ENCODE measurements at regions not wholly inside any gene's neighbourhood (a gene's known extent, or its start where the extent isn't known, plus 50 kb on each side); places are given as distances from the start of the nearest gene placed in this dataset.

DNA sequence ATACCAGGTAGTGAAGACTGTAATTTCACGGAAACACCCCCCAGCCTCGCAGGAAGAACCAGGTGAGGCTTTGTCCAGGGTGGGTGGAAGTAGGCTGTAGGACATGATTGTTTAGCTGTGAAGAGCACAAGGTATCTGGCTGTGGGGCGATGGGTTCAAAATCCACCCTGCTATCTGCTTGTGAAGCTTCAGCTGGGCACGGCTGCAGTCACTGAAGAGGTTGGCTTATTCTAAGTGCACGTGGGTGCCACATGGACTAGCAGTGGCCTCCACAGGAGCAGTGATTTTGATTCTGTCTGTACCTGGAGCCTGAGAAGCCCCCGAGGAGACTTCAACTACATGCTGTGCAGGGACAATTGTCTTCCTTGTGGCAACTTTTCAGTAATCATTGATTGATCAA lies 254.1 kb downstream of the FGF9 start (continued):
- TF ChIP-seq, protein P1, sequence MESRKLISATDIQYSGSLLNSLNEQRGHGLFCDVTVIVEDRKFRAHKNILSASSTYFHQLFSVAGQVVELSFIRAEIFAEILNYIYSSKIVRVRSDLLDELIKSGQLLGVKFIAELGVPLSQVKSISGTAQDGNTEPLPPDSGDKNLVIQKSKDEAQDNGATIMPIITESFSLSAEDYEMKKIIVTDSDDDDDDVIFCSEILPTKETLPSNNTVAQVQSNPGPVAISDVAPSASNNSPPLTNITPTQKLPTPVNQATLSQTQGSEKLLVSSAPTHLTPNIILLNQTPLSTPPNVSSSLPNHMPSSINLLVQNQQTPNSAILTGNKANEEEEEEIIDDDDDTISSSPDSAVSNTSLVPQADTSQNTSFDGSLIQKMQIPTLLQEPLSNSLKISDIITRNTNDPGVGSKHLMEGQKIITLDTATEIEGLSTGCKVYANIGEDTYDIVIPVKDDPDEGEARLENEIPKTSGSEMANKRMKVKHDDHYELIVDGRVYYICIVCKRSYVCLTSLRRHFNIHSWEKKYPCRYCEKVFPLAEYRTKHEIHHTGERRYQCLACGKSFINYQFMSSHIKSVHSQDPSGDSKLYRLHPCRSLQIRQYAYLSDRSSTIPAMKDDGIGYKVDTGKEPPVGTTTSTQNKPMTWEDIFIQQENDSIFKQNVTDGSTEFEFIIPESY (IDR thresholded peaks at IDR 0.05; ENCODE audit: extremely low read depth, insufficient replicate concordance, low read length) = no peak

DNA sequence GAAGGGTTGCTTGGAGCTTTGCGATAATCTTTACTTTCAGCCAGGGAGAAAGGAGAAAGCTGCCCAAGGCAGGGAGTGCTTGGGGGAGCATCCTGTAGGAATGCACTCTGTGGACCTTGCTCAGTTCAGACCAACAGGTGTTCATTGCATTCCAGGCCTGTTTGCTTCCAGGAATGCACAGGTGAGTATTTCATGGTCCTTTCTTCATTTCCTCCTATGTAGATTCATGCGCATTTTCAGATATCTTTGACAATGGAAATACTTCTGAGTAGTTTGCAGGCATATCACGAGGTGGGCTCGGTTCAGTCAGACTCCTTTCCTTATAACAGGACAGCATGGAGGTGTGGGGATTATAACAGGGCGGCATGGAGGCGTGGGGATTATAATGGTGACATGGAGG lies 254.8 kb downstream of the FGF9 start:
- RAD21 ChIA-PET (ENCODE audit: low non-redundant PET in 1 of 2, low total read pairs in 2 of 2, uncharacterized antibody in 2 of 2, unreplicated experiment in 2 of 2) = no interaction called here
- no peaks in the 10 kb centered on the region for H3K79me2 ChIP-seq (ENCODE audit: insufficient read depth, low read length)
- H3K4me2 ChIP-seq (ENCODE audit: low read length) = no peak overlapping the region
- H3K4me3 ChIP-seq (replicated peaks in 1 of 2; ENCODE audit: low read depth in 1 of 2, low read length in 2 of 2) = no peak overlapping the region
- H3K27me3 ChIP-seq (ENCODE audit: insufficient read depth, low read length) = no peaks in the 10 kb centered on the region
- H3K9me2 ChIP-seq (ENCODE audit: insufficient read depth) = no peaks in the 10 kb centered on the region
- no peak overlapping the region for H3K9ac ChIP-seq (ENCODE audit: low read length)
- no peaks in the 10 kb centered on the region for H4K20me1 ChIP-seq (ENCODE audit: insufficient read depth)
- POLR2A ChIA-PET = no interaction called here
- H3K27ac ChIP-seq (ENCODE audit: low read depth, low read length) = no peak overlapping the region
- DNase-seq (ENCODE audit: low read depth, low spot score) = no peak
- TF ChIP-seq, protein P2, sequence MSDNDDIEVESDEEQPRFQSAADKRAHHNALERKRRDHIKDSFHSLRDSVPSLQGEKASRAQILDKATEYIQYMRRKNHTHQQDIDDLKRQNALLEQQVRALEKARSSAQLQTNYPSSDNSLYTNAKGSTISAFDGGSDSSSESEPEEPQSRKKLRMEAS (IDR thresholded peaks at IDR 0.05) = no peak
- TF ChIP-seq SRF (IDR thresholded peaks at IDR 0.05; ENCODE audit: low read depth) (no peak), POLR2A (IDR thresholded peaks at IDR 0.05; ENCODE audit: borderline replicate concordance, extremely low read depth, insufficient read depth, insufficient read length) (no peak), SIN3A (IDR thresholded peaks at IDR 0.05; ENCODE audit: low read depth) (no peak), JUND (IDR thresholded peaks at IDR 0.05) (no peak), ELF1 (IDR thresholded peaks at IDR 0.05; ENCODE audit: borderline replicate concordance, low read depth) (no peak), RAD21 (IDR thresholded peaks at IDR 0.05; ENCODE audit: low read depth) (no peak), EZH2phosphoT487 (IDR thresholded peaks at IDR 0.05; ENCODE audit: borderline replicate concordance) (no peak), TCF7L2 (IDR thresholded peaks at IDR 0.05; ENCODE audit: borderline replicate concordance, extremely low read depth, insufficient read depth, insufficient read length) (no peak), EGR1 (IDR thresholded peaks at IDR 0.05; ENCODE audit: low read depth) (no peak), YY1 (IDR thresholded peaks at IDR 0.05; ENCODE audit: extremely low read depth, insufficient replicate concordance, low read depth, low read length) (no peak), ZFX (IDR thresholded peaks at IDR 0.05) (no peak), SP1 (IDR thresholded peaks at IDR 0.05; ENCODE audit: low read depth) (no peak), FOSL1 (IDR thresholded peaks at IDR 0.05; ENCODE audit: low read depth) (no peak)
- TF ChIP-seq, protein P3, sequence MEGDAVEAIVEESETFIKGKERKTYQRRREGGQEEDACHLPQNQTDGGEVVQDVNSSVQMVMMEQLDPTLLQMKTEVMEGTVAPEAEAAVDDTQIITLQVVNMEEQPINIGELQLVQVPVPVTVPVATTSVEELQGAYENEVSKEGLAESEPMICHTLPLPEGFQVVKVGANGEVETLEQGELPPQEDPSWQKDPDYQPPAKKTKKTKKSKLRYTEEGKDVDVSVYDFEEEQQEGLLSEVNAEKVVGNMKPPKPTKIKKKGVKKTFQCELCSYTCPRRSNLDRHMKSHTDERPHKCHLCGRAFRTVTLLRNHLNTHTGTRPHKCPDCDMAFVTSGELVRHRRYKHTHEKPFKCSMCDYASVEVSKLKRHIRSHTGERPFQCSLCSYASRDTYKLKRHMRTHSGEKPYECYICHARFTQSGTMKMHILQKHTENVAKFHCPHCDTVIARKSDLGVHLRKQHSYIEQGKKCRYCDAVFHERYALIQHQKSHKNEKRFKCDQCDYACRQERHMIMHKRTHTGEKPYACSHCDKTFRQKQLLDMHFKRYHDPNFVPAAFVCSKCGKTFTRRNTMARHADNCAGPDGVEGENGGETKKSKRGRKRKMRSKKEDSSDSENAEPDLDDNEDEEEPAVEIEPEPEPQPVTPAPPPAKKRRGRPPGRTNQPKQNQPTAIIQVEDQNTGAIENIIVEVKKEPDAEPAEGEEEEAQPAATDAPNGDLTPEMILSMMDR (IDR thresholded peaks at IDR 0.05 in 2 of 3, conservative IDR thresholded peaks at IDR 0.05 in 1 of 3; ENCODE audit: borderline replicate concordance in 1 of 3, insufficient read depth in 1 of 3, low read depth in 2 of 3, low read length in 2 of 3) = no peak
- TF ChIP-seq, protein P4, sequence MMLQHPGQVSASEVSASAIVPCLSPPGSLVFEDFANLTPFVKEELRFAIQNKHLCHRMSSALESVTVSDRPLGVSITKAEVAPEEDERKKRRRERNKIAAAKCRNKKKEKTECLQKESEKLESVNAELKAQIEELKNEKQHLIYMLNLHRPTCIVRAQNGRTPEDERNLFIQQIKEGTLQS (IDR thresholded peaks at IDR 0.05) = no peak
- TF ChIP-seq, protein P5, sequence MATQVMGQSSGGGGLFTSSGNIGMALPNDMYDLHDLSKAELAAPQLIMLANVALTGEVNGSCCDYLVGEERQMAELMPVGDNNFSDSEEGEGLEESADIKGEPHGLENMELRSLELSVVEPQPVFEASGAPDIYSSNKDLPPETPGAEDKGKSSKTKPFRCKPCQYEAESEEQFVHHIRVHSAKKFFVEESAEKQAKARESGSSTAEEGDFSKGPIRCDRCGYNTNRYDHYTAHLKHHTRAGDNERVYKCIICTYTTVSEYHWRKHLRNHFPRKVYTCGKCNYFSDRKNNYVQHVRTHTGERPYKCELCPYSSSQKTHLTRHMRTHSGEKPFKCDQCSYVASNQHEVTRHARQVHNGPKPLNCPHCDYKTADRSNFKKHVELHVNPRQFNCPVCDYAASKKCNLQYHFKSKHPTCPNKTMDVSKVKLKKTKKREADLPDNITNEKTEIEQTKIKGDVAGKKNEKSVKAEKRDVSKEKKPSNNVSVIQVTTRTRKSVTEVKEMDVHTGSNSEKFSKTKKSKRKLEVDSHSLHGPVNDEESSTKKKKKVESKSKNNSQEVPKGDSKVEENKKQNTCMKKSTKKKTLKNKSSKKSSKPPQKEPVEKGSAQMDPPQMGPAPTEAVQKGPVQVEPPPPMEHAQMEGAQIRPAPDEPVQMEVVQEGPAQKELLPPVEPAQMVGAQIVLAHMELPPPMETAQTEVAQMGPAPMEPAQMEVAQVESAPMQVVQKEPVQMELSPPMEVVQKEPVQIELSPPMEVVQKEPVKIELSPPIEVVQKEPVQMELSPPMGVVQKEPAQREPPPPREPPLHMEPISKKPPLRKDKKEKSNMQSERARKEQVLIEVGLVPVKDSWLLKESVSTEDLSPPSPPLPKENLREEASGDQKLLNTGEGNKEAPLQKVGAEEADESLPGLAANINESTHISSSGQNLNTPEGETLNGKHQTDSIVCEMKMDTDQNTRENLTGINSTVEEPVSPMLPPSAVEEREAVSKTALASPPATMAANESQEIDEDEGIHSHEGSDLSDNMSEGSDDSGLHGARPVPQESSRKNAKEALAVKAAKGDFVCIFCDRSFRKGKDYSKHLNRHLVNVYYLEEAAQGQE (IDR thresholded peaks at IDR 0.05; ENCODE audit: low read depth) = no peak
- BruUV-seq (replicated peaks) = no TSS peak
- intact Hi-C loops (cut with micrococcal nuclease) = no loop called here
- no peak for ATAC-seq
- H3K36me3 ChIP-seq (ENCODE audit: control insufficient read depth in 1 of 2, insufficient read depth in 2 of 2, low read length in 2 of 2) = no peaks in the 10 kb centered on the region
- CTCF ChIA-PET = no interaction called here
- H3K9me3 ChIP-seq (ENCODE audit: control insufficient read depth in 1 of 2, insufficient read depth in 1 of 2, low read depth in 1 of 2, low read length in 2 of 2) = no peaks in the 10 kb centered on the region
- no peak overlapping the region for H2AFZ ChIP-seq (ENCODE audit: low read depth, low read length, poor library complexity, severe bottlenecking)
- no peaks in the 10 kb centered on the region for H3K4me1 ChIP-seq (ENCODE audit: control insufficient read depth in 1 of 2, insufficient read depth in 2 of 2, low read length in 2 of 2)

Measured in HCT116 (cell line).